Smooth muscle cell (in vitro differentiated cells): ENCODE measurements at regions not wholly inside any gene's neighbourhood (a gene's known extent, or its start where the extent isn't known, plus 50 kb on each side); places are given as distances from the start of the nearest gene placed in this dataset.

Source experiments
- DNase-seq: peaks from one replicate; lab custom pipeline; 2025; ENCODE audit not compliant: unreplicated experiment; lab: John Stamatoyannopoulos, UW
- H2AFZ ChIP-seq: fragments of 200-600 bp; sonication (generic); 2 replicates; pipeline ENCODE4 v1.6.0; 2016; ENCODE audit warnings: antibody characterized with exemption, low read depth, mild to moderate bottlenecking
- H3F3A ChIP-seq: fragments of 200-600 bp; sonication (generic); 2 replicates; pipeline ENCODE4 v1.6.0; 2017; ENCODE audit warnings: antibody characterized with exemption, low read depth
- H3K27ac ChIP-seq: fragments of 200-600 bp; sonication (generic); 2 replicates; pipeline ENCODE4 v1.5.1; 2016; ENCODE audit warnings: low read depth, mild to moderate bottlenecking
- H3K27me3 ChIP-seq: fragments of 200-600 bp; sonication (generic); 2 replicates; pipeline ENCODE4 v1.6.1; 2016; ENCODE audit warnings: low read depth, mild to moderate bottlenecking
- H3K36me3 ChIP-seq: fragments of 200-600 bp; sonication (generic); 2 replicates; pipeline ENCODE4 v1.5.1; 2016; ENCODE audit warnings: low read depth
- H3K4me1 ChIP-seq: fragments of 200-600 bp; sonication (generic); 2 replicates; pipeline ENCODE4 v1.5.1; 2016; ENCODE audit warnings: low read depth
- H3K4me2 ChIP-seq: fragments of 200-600 bp; sonication (generic); 2 replicates; pipeline ENCODE4 v1.6.0; 2016; ENCODE audit warnings: mild to moderate bottlenecking
- H3K4me3 ChIP-seq: fragments of 200-600 bp; sonication (generic); 2 replicates; pipeline ENCODE4 v1.5.1; 2016; ENCODE audit warnings: mild to moderate bottlenecking
- H3K79me2 ChIP-seq: fragments of 200-600 bp; sonication (generic); 2 replicates; pipeline ENCODE4 v1.6.0; 2016; ENCODE audit warnings: low read depth, mild to moderate bottlenecking
- H3K9ac ChIP-seq: fragments of 200-600 bp; sonication (generic); 2 replicates; pipeline ENCODE4 v1.6.0; 2016; ENCODE audit warnings: low read depth
- H3K9me3 ChIP-seq: fragments of 200-600 bp; sonication (generic); replicated peaks from 2 replicates; pipeline ENCODE4 v1.5.1; 2016; ENCODE audit warnings: low read depth
- H4K20me1 ChIP-seq: fragments of 200-600 bp; sonication (generic); 2 replicates; pipeline ENCODE4 v1.6.0; 2016; ENCODE audit warnings: low read depth
- CTCF ChIP-seq: fragments of 200-600 bp; sonication (generic); IDR thresholded peaks from 2 replicates; pipeline ENCODE4 v1.5.1; 2017; ENCODE audit warnings: borderline replicate concordance, mild to moderate bottlenecking, antibody characterized with exemption; ENCODE audit not compliant: insufficient read depth, poor library complexity, severe bottlenecking
- WGBS: methylation state at CpG from one replicate; pipeline ENCODE4 v1.1.7; 2016; ENCODE audit warnings: low lambda C conversion rate; 5-methylcytosine and 5-hydroxymethylcytosine counted together

- H3K27ac ChIP-seq, result no peak overlapping the region
- no peak for TF ChIP-seq CTCF
- H3K79me2 ChIP-seq, result no peaks in the 10 kb centered on the region
- no peaks in the 10 kb centered on the region for H3K9me3 ChIP-seq
- H3K9ac ChIP-seq, result no peak overlapping the region
- no peak overlapping the region for H2AFZ ChIP-seq
- H3K4me2 ChIP-seq, result no peak overlapping the region
- DNase-seq, result no peak
- H3F3A ChIP-seq, result no peaks in the 10 kb centered on the region
- H3K27me3 ChIP-seq, result no peaks in the 10 kb centered on the region
- no peak overlapping the region for H3K4me3 ChIP-seq
- H4K20me1 ChIP-seq, result no peaks in the 10 kb centered on the region
- no peaks in the 10 kb centered on the region for H3K36me3 ChIP-seq
- H3K4me1 ChIP-seq, result peaks cover 5% of the 10 kb centered on the region
These were observed 308.5 kb upstream of the AADAT start for GRCh38 chr4:170398218-170398617.

- Histone ChIP-seq H3K4me2 (no peak overlapping the region), H3K4me1 (peaks cover 9% of the 10 kb centered on the region), H3K9me3 (no peaks in the 10 kb centered on the region), H3K9ac (no peak overlapping the region), H3K27me3 (no peaks in the 10 kb centered on the region), H3K4me3 (no peak overlapping the region), H2AFZ (no peak overlapping the region), H4K20me1 (no peaks in the 10 kb centered on the region), H3K36me3 (no peaks in the 10 kb centered on the region), H3K79me2 (no peaks in the 10 kb centered on the region), H3K27ac (no peak overlapping the region), H3F3A (no peaks in the 10 kb centered on the region)
- no peak for DNase-seq
- TF ChIP-seq CTCF, result no peak
- WGBS, result 97% methylated on average over 2 of the region's 2 CpGs
These were observed 306.0 kb upstream of the AADAT start for GRCh38 chr4:170395773-170396172.

GRCh38 chr4:170391066-170391740 is 301.4 kb upstream of the AADAT start:
- no peak for DNase-seq
- no peaks in the 10 kb centered on the region for H3K79me2 ChIP-seq
- H3K27me3 ChIP-seq, result no peaks in the 10 kb centered on the region
- TF ChIP-seq CTCF, result no peak
- 21% methylated on average over 4 of the region's 4 CpGs for WGBS
- no peaks in the 10 kb centered on the region for H3K9me3 ChIP-seq
- peaks cover 15% of the 10 kb centered on the region for H3K4me1 ChIP-seq
- H3K36me3 ChIP-seq, result no peaks in the 10 kb centered on the region
- no peak overlapping the region for H2AFZ ChIP-seq
- H4K20me1 ChIP-seq, result no peaks in the 10 kb centered on the region
- no peak overlapping the region for H3K4me3 ChIP-seq
- peak overlapping the region; percentile 81 for H3K9ac ChIP-seq
- peak overlapping the region; percentile 95 for H3K27ac ChIP-seq
- H3F3A ChIP-seq, result peaks cover 6% of the 10 kb centered on the region
- H3K4me2 ChIP-seq, result peak overlapping the region; percentile 61

DNA sequence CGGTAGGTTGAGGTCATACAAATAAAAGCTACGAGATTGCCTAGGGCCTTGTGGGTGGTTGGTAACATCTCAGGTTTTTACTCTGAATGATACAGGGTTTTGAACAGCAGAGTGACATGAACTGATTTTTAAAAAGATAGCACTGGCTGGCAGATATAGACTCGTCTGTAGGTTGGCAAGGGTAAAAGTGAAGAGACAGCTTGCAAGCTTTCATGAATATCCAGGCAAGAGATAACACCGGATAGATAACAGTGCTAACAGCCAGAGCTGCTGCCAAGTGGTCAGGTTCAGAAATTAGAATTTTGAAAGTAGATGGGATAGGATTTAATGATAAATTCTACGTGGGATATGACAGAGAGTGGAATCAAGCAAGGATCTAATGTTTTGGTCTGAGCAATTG is 299.7 kb upstream of the AADAT start:
- no peak for TF ChIP-seq CTCF
- WGBS, result 46% methylated on average over 5 of the region's 5 CpGs

More for the DNA sequence above, 299.7 kb upstream of the AADAT start:
- Histone ChIP-seq H2AFZ (no peak overlapping the region), H3K4me3 (no peak overlapping the region), H3K9me3 (no peaks in the 10 kb centered on the region), H3K4me1 (peaks cover 15% of the 10 kb centered on the region), H3F3A (peaks cover 6% of the 10 kb centered on the region), H3K4me2 (peak overlapping the region; percentile 61), H3K79me2 (no peaks in the 10 kb centered on the region), H4K20me1 (no peaks in the 10 kb centered on the region), H3K27me3 (no peaks in the 10 kb centered on the region), H3K9ac (no peak overlapping the region), H3K36me3 (no peaks in the 10 kb centered on the region), H3K27ac (peak overlapping the region; percentile 95)
- DNase-seq, result no peak
